DND-41 (cell line): ENCODE measurements at regions not wholly inside any gene's neighbourhood (a gene's known extent, or its start where the extent isn't known, plus 50 kb on each side); places are given as distances from the start of the nearest gene placed in this dataset.

Experiments
- ATAC-seq: fragments of 200-7000 bp; cut with Tn5 transposase; 3 replicates; pipeline ENCODE4 v1.9.1; 2021; ENCODE audit warnings: low read depth; ENCODE audit not compliant: insufficient read depth
- DNase-seq: peaks from one replicate; pipeline ENCODE4 v3.0.0-alpha.2; 2020
- H2AFZ ChIP-seq: 2 replicates; pipeline ENCODE4 v1.6.0; 2012; ENCODE audit warnings: low read depth, low read length
- H3K27ac ChIP-seq: 2 replicates; pipeline ENCODE4 v1.5.1; 2012; ENCODE audit warnings: low read length, inconsistent platforms
- H3K27me3 ChIP-seq: fragments of 200-600 bp; sonication (generic); 2 replicates; pipeline ENCODE4 v1.6.0; 2012; ENCODE audit warnings: low read length, mild to moderate bottlenecking, inconsistent platforms; ENCODE audit not compliant: insufficient read depth, poor library complexity
- H3K36me3 ChIP-seq: 2 replicates; pipeline ENCODE4 v1.5.1; 2012; ENCODE audit warnings: low read length, inconsistent platforms; ENCODE audit not compliant: insufficient read depth
- H3K4me1 ChIP-seq: 2 replicates; pipeline ENCODE4 v1.5.1; 2012; ENCODE audit warnings: mild to moderate bottlenecking, low read length; ENCODE audit not compliant: insufficient read depth
- H3K4me2 ChIP-seq: 2 replicates; pipeline ENCODE4 v1.6.0; 2012; ENCODE audit warnings: mild to moderate bottlenecking, moderate library complexity, low read length, inconsistent platforms; ENCODE audit not compliant: insufficient read depth
- H3K4me3 ChIP-seq, 2 experiments: fragments of 200-600 bp in 1 of 2; shearing (Covaris generic) in 1 of 2; 2 replicates each; pipeline ENCODE4 v1.5.1; 2012 to 2016; ENCODE audit warnings: inconsistent platforms in 2 of 2, low read length in 2 of 2, mild to moderate bottlenecking in 2 of 2, low read depth in 1 of 2, moderate library complexity in 1 of 2
- H3K79me2 ChIP-seq: 2 replicates; pipeline ENCODE4 v1.6.0; 2012; ENCODE audit warnings: low read length, inconsistent platforms; ENCODE audit not compliant: insufficient read depth
- H3K9ac ChIP-seq: 2 replicates; pipeline ENCODE4 v1.6.0; 2012; ENCODE audit warnings: low read depth, mild to moderate bottlenecking, inconsistent platforms, low read length, moderate library complexity
- H3K9me3 ChIP-seq: 2 replicates; pipeline ENCODE4 v1.5.1; 2012; ENCODE audit warnings: low read length, moderate library complexity, mild to moderate bottlenecking, inconsistent platforms; ENCODE audit not compliant: insufficient read depth, severe bottlenecking
- H4K20me1 ChIP-seq: 2 replicates; pipeline ENCODE4 v1.6.0; 2012; ENCODE audit warnings: low read length; ENCODE audit not compliant: insufficient read depth
- EZH2 ChIP-seq: IDR thresholded peaks from 3 replicates; pipeline ENCODE4 v1.6.1; 2012; ENCODE audit warnings: borderline replicate concordance, low read depth, mild to moderate bottlenecking, moderate library complexity, low read length, inconsistent platforms; ENCODE audit not compliant: severe bottlenecking
- TF ChIP-seq, protein P1 (sequence below): IDR thresholded peaks from 2 replicates; pipeline ENCODE4 v1.5.1; 2012; ENCODE audit warnings: borderline replicate concordance, low read length, moderate library complexity, mild to moderate bottlenecking; ENCODE audit not compliant: poor library complexity, severe bottlenecking; ENCODE audit errors: extremely low read depth

DNA sequence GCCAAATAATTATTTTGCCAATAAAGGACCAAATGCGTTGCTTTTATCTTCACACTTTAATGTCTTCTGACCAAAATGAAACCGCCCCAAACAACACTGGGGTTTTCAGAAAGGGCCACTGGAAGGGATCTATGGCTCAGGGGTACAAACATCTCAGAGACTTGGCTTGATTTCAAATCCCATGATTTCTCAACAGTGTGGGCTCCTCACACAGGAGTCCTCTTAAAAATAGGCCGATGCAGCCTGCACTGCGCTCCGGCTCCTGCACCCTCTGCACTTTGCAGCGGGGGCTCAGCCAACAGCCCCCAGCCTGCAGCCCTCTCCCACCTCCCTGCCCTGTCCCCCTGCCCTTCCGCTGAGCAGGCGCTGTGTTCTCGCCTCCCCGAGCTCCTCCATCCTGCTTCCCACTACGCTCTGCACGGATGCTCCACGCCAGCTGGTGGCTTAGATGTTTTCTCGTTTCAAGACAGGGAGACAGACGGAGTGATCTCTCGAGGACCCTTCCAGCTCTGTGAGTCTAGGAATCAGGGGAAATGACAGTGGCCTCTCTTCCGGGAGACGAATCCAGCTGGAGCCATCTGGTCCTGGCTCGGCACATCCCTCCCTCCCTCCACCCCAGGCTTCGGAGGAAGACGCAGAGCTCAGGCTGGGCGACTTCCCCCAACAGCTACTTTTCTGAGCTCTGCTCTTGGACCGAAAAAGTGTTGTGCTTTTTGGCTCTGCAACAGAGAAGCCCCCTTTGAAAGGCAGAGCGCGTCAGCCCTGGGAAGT is 71.4 kb downstream of the KCNF1 start:
- Histone ChIP-seq H3K79me2 (no peaks in the 10 kb centered on the region), H3K27ac (no peak overlapping the region), H3K9ac (no peak overlapping the region), H3K9me3 (no peaks in the 10 kb centered on the region), H3K27me3 (no peaks in the 10 kb centered on the region), H2AFZ (no peak overlapping the region), H3K4me2 (no peak overlapping the region), H3K36me3 (no peaks in the 10 kb centered on the region), H3K4me3 (no peak overlapping the region), H3K4me1 (no peaks in the 10 kb centered on the region), H4K20me1 (no peaks in the 10 kb centered on the region)
- DNase-seq (no peak), ATAC-seq (no peak)
- TF ChIP-seq EZH2, result no peak
- TF ChIP-seq, protein P1, sequence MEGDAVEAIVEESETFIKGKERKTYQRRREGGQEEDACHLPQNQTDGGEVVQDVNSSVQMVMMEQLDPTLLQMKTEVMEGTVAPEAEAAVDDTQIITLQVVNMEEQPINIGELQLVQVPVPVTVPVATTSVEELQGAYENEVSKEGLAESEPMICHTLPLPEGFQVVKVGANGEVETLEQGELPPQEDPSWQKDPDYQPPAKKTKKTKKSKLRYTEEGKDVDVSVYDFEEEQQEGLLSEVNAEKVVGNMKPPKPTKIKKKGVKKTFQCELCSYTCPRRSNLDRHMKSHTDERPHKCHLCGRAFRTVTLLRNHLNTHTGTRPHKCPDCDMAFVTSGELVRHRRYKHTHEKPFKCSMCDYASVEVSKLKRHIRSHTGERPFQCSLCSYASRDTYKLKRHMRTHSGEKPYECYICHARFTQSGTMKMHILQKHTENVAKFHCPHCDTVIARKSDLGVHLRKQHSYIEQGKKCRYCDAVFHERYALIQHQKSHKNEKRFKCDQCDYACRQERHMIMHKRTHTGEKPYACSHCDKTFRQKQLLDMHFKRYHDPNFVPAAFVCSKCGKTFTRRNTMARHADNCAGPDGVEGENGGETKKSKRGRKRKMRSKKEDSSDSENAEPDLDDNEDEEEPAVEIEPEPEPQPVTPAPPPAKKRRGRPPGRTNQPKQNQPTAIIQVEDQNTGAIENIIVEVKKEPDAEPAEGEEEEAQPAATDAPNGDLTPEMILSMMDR, result no peak

DNA sequence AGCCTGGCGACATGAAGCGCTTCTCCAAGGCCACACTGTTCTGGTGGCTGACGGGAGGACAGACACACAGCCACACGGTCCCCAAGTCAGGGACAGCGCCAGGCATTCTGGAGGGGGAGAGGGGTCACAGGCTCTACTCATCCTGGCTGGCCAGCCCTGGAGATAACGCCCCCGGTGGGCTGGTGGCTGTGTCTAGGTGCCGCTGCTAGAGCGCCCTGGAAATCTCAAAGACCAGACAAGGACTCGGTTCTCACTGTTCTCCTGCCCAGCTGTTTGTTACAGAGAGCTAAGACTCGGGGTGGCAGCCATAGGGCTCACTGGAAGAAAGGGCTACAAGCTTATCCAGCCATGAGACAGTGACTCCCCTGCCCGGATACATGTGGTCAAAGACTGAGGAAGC is 72.0 kb downstream of the KCNF1 start:
- H3K27me3 ChIP-seq, result no peaks in the 10 kb centered on the region
- H3K36me3 ChIP-seq, result no peaks in the 10 kb centered on the region
- no peak for TF ChIP-seq EZH2
- TF ChIP-seq, protein P1, result no peak
- no peak overlapping the region for H3K9ac ChIP-seq
- no peaks in the 10 kb centered on the region for H4K20me1 ChIP-seq
- DNase-seq, result no peak
- H2AFZ ChIP-seq, result no peak overlapping the region
- no peak overlapping the region for H3K27ac ChIP-seq
- no peaks in the 10 kb centered on the region for H3K79me2 ChIP-seq
- H3K4me1 ChIP-seq, result no peaks in the 10 kb centered on the region
- no peak overlapping the region for H3K4me2 ChIP-seq
- H3K4me3 ChIP-seq, result no peak overlapping the region
- no peaks in the 10 kb centered on the region for H3K9me3 ChIP-seq
- ATAC-seq, result no peak

DNA sequence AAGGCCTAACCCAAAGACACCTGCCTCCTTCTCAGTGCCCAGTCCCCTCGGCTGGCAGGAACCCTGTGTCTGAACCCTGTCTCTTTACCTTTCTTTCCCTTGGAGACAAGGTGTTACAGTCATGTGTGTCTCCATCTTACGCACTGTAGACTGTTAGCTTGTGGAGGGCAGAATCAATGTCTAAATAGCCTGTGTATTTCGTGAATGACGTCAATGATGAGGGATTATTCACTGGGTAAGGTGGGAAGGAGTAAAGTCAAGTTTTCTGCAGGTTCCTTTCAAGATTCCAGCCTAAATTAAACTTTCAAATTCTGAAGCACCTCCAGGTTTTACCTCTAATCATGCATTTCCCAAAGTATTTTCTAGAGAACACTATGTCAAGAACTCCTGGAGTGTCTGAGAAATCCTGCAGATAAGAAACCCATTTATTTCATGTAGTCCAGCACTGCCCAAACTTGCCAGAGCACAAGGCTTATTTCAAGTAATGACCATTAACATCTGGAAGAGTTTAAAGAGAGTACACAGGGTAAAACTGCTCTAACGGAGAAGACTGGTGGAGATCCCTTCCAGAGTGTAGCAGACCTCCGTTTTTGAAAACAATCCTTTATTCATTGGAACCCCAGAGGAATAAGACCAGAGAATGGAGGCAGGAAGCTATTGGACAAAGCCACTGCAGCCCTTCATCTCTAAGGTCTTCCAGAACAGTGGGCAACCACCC is 72.8 kb downstream of the KCNF1 start:
- no peaks in the 10 kb centered on the region for H3K36me3 ChIP-seq
- H2AFZ ChIP-seq, result no peak overlapping the region
- H3K27ac ChIP-seq, result no peak overlapping the region
- H3K4me3 ChIP-seq, result no peak overlapping the region
- DNase-seq (no peak), ATAC-seq (no peak)
- no peaks in the 10 kb centered on the region for H3K9me3 ChIP-seq
- H3K79me2 ChIP-seq, result no peaks in the 10 kb centered on the region
- H3K9ac ChIP-seq, result no peak overlapping the region
- no peak overlapping the region for H3K4me2 ChIP-seq
- H3K4me1 ChIP-seq, result no peaks in the 10 kb centered on the region
- TF ChIP-seq EZH2, result no peak
- TF ChIP-seq, protein P1, result no peak
- H3K27me3 ChIP-seq, result no peaks in the 10 kb centered on the region
- H4K20me1 ChIP-seq, result no peaks in the 10 kb centered on the region
